DMS 273 treated with DMSO at 0.1 percent for 48 hours (cell line): ENCODE measurements at regions not wholly inside any gene's neighbourhood (a gene's known extent, or its start where the extent isn't known, plus 50 kb on each side); places are given as distances from the start of the nearest gene placed in this dataset.

Experiments used
- DNase-seq: peaks from one replicate; lab custom pipeline; 2025; lab: John Stamatoyannopoulos, UW

GRCh38 chr2:550860-551567 lies 126.2 kb downstream of the TMEM18 start:
- no peak for DNase-seq

GRCh38 chr2:545711-546650 lies 131.2 kb downstream of the TMEM18 start:
- DNase-seq = no peak

- DNase-seq = no peak
Measured at GRCh38 chr2:545228-545627, 132.0 kb downstream of the TMEM18 start.

GRCh38 chr2:538646-539045 lies 138.6 kb downstream of the TMEM18 start:
- DNase-seq = no peak

- no peak for DNase-seq
Measured at GRCh38 chr2:535222-535621, 142.0 kb downstream of the TMEM18 start.

GRCh38 chr2:529852-530251 lies 147.4 kb downstream of the TMEM18 start:
- no peak for DNase-seq

GRCh38 chr2:529424-529823 lies 147.8 kb downstream of the TMEM18 start:
- DNase-seq = no peak

- no peak for DNase-seq
Measured at GRCh38 chr2:527581-527980, 149.6 kb downstream of the TMEM18 start.

GRCh38 chr2:526918-527317 lies 150.3 kb downstream of the TMEM18 start:
- no peak for DNase-seq

GRCh38 chr2:525611-526010 lies 151.6 kb downstream of the TMEM18 start:
- DNase-seq = no peak

- DNase-seq = no peak
Measured at GRCh38 chr2:525021-525420, 152.2 kb downstream of the TMEM18 start.

GRCh38 chr2:524442-524841 lies 152.8 kb downstream of the TMEM18 start:
- no peak for DNase-seq

- no peak for DNase-seq
Measured at GRCh38 chr2:523698-524270, 153.4 kb downstream of the TMEM18 start.

- DNase-seq = no peak
Measured at GRCh38 chr2:522776-523175, 154.4 kb downstream of the TMEM18 start.

- no peak for DNase-seq
Measured at GRCh38 chr2:521853-522530, 155.2 kb downstream of the TMEM18 start.

- no peak for DNase-seq
Measured at GRCh38 chr2:520663-521340, 156.4 kb downstream of the TMEM18 start.

GRCh38 chr2:516944-517343 lies 160.3 kb downstream of the TMEM18 start:
- DNase-seq = no peak

- DNase-seq = no peak
Measured at GRCh38 chr2:516131-516530, 161.1 kb downstream of the TMEM18 start.

- DNase-seq = no peak
Measured at GRCh38 chr2:515441-516127, 161.6 kb downstream of the TMEM18 start.

GRCh38 chr2:513981-514706 lies 163.1 kb downstream of the TMEM18 start:
- DNase-seq = no peak
